Glutamatergic neuron (in vitro differentiated cells): ENCODE measurements at regions not wholly inside any gene's neighbourhood (a gene's known extent, or its start where the extent isn't known, plus 50 kb on each side); places are given as distances from the start of the nearest gene placed in this dataset.
"Not testable (repeated sequence)": the region's sequence is repeated elsewhere in the genome, so short reads cannot be mapped to it uniquely, and the experiment has no call there.

Experiments
- DNase-seq: peaks from one replicate; pipeline ENCODE4 v3.0.0; 2022
- H3K27ac Mint-ChIP-seq: one replicate; pipeline ENCODE4 v1.8.0; 2020; ENCODE audit warnings: mild to moderate bottlenecking, mixed read lengths, inconsistent platforms; ENCODE audit not compliant: unreplicated experiment
- H3K27me3 Mint-ChIP-seq: one replicate; pipeline ENCODE4 v1.8.0; 2020; ENCODE audit warnings: mild to moderate bottlenecking, moderate library complexity, mixed read lengths, inconsistent platforms; ENCODE audit not compliant: unreplicated experiment
- H3K36me3 Mint-ChIP-seq: one replicate; pipeline ENCODE4 v1.8.0; 2020; ENCODE audit warnings: mild to moderate bottlenecking, mixed read lengths, inconsistent platforms; ENCODE audit not compliant: unreplicated experiment
- H3K4me1 Mint-ChIP-seq: one replicate; pipeline ENCODE4 v1.8.0; 2020; ENCODE audit warnings: mild to moderate bottlenecking, low read depth, mixed read lengths, inconsistent platforms; ENCODE audit not compliant: unreplicated experiment
- H3K4me3 Mint-ChIP-seq: one replicate; pipeline ENCODE4 v1.8.0; 2020; ENCODE audit warnings: mild to moderate bottlenecking, mixed read lengths, inconsistent platforms; ENCODE audit not compliant: unreplicated experiment
- H3K9me3 Mint-ChIP-seq: one replicate; pipeline ENCODE4 v1.8.0; 2020; ENCODE audit warnings: mild to moderate bottlenecking, moderate library complexity, mixed read lengths, inconsistent platforms; ENCODE audit not compliant: unreplicated experiment
- TF ChIP-seq, protein P1 (sequence below): fragments of 200-600 bp; sonication (generic); IDR thresholded peaks from one replicate; pipeline ENCODE4 v1.5.0; 2021; ENCODE audit not compliant: partially characterized antibody, unreplicated experiment

DNA sequence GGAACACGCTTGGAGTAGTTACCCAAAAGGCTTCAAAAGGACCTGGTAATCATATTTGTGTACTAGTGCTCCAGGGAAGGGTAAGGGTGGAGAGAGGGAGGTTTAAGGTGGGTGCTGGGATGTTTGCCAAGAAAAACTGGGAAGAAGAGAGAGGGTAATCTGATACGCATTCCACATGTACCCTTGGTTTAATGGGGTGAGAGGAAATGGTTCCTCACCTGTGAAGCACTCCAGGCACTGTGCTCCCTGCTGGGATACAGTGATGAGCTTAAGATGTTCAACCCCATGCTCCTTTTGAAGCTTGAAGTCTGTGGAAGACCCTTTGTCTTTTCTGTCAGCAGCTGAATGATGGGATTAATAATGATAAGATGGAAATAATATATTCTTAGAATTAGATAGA lies 98.4 kb downstream of the COX7C start:
- no peaks in the 10 kb centered on the region for H3K27me3 Mint-ChIP-seq
- no peaks in the 10 kb centered on the region for H3K9me3 Mint-ChIP-seq
- DNase-seq = no peak
- no peak overlapping the region for H3K27ac Mint-ChIP-seq
- no peaks in the 10 kb centered on the region for H3K36me3 Mint-ChIP-seq
- H3K4me1 Mint-ChIP-seq = peaks cover 5% of the 10 kb centered on the region
- TF ChIP-seq, protein P1, sequence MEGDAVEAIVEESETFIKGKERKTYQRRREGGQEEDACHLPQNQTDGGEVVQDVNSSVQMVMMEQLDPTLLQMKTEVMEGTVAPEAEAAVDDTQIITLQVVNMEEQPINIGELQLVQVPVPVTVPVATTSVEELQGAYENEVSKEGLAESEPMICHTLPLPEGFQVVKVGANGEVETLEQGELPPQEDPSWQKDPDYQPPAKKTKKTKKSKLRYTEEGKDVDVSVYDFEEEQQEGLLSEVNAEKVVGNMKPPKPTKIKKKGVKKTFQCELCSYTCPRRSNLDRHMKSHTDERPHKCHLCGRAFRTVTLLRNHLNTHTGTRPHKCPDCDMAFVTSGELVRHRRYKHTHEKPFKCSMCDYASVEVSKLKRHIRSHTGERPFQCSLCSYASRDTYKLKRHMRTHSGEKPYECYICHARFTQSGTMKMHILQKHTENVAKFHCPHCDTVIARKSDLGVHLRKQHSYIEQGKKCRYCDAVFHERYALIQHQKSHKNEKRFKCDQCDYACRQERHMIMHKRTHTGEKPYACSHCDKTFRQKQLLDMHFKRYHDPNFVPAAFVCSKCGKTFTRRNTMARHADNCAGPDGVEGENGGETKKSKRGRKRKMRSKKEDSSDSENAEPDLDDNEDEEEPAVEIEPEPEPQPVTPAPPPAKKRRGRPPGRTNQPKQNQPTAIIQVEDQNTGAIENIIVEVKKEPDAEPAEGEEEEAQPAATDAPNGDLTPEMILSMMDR = no peak
- H3K4me3 Mint-ChIP-seq = no peak overlapping the region

DNA sequence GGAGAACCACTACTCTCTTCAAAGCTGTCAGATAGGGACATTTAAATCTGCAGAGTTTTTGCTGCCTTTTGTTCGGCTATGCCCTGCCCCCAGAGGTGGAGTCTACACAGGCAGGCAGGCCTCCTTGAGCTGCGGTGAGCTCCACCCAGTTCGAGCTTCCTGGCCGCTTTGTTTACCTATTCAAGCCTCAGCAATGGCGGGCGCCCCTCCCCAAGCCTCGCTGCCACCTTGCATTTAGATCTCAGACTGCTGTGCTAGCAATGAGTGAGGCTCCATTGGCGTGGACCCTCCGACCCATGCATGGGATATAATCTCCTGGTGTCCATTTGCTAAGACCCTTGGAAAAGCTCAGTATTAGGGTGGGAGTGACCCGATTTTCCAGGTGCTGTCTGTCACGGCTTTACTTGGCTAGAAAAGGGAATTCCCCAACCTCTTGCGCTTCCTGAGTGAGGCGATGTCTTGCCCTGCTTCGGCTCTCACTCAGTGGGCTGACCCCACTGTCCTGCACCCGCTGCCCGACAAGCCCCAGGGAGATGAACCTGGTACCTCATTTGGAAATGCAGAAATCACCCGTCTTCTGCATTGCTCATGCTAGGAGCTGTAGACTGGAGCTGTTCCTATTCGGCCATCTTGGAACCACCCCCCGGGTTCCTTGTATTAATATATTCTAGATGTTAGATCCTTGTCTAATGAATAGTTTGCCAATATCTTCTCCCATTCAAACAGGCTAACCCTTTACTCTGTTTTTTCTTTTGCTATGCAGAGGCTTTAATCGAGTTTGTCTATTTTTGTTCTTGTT lies 113.8 kb downstream of the COX7C start:
- not testable (repeated sequence) for H3K27me3 Mint-ChIP-seq, DNase-seq, H3K9me3 Mint-ChIP-seq, H3K4me1 Mint-ChIP-seq, H3K4me3 Mint-ChIP-seq, H3K27ac Mint-ChIP-seq
- H3K36me3 Mint-ChIP-seq = peaks cover 13% of the 10 kb centered on the region

DNA sequence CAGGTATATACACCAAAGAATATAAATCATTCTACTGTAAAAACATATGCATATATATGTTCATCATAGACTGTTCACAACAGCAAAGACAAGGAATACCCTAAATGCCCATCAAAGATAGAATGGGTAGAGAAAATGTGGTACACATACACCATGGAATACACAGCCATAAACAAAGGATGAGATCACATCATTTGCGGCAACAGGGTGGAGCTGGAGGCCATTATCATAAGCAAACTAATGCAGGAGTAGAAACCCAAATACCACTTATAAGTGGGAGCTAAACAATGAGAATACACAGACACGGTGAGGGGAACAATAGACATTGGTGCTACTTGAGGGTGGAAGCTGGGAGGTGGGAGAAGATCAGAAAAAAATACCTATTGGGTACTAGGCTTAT lies 117.6 kb downstream of the COX7C start:
- no peak for DNase-seq
- Mint-ChIP-seq H3K9me3 (peaks cover 1% of the 10 kb centered on the region), H3K36me3 (peaks cover 8% of the 10 kb centered on the region), H3K27me3 (peaks cover 3% of the 10 kb centered on the region), H3K4me1 (no peaks in the 10 kb centered on the region), H3K4me3 (no peak overlapping the region), H3K27ac (no peak overlapping the region)
- TF ChIP-seq, protein P1 = no peak

DNA sequence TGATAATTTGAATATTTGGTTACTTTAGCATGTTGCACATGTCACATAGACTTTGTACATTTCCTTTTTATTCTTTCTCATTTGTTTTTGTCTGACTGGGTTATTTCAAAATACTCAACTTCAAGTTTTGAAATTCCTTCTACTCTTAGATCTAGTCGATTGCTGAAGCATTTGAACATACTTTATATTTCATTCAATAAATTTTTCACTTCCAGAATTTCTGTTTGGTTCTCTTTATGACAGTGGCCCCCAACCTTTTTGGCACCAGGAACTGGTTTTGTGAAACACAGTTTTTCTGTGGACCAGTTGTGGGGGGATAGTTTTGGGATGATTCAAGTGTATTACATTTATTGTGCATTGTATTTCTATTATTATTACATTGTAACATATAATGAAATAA lies 119.8 kb downstream of the COX7C start:
- H3K27me3 Mint-ChIP-seq = peaks cover 3% of the 10 kb centered on the region
- H3K4me3 Mint-ChIP-seq = no peak overlapping the region
- H3K4me1 Mint-ChIP-seq = no peaks in the 10 kb centered on the region
- no peak for DNase-seq
- no peaks in the 10 kb centered on the region for H3K9me3 Mint-ChIP-seq
- peaks cover 4% of the 10 kb centered on the region for H3K36me3 Mint-ChIP-seq
- no peak overlapping the region for H3K27ac Mint-ChIP-seq
- TF ChIP-seq, protein P1 = no peak

DNA sequence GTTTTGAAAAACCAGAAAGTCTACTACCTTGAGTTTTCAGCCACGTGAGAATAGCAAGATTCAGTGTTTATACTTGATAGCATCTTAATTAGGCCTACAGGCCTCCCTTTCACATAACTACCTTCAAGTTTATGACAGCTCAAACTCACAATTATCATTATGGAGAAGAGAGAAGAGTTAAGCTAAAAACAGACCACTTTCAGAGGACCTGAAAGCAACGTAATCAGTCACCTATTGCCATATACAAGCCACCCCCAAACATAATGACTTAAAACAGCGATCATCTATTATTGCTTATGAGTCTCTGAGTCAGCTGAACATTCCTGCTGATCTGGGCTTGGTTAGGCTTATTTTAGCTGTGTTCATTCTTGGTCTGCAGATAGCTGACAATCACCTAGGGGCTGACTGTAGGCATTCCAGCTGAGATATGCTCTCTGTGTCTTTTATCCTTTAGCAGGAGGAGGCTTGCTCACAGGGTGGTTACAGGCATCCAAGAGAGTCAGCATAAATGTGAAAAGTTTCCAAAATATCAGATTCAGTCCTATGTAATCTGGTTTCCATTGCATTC lies 130.9 kb downstream of the COX7C start:
- Mint-ChIP-seq H3K9me3 (no peaks in the 10 kb centered on the region), H3K4me3 (no peak overlapping the region), H3K36me3 (no peaks in the 10 kb centered on the region), H3K27ac (no peak overlapping the region), H3K4me1 (no peaks in the 10 kb centered on the region), H3K27me3 (no peaks in the 10 kb centered on the region)
- DNase-seq = no peak
- TF ChIP-seq, protein P1 = no peak
